A549 (cell line): ENCODE measurements at regions not wholly inside any gene's neighbourhood (a gene's known extent, or its start where the extent isn't known, plus 50 kb on each side); places are given as distances from the start of the nearest gene placed in this dataset.
"Not testable (repeated sequence)": the region's sequence is repeated elsewhere in the genome, so short reads cannot be mapped to it uniquely, and the experiment has no call there.

ENCODE experiments used
- ATAC-seq, 2 experiments: fragments of 200-7000 bp in 1 of 2; fragments of >200 bp in 1 of 2; cut with Nextera tagmentation in 1 of 2; cut with Tn5 transposase in 1 of 2; 3 replicates each; pipeline versions ENCODE4 v1.8.0 to v1.9.1; 2018 to 2020; ENCODE audit warnings: mild to moderate bottlenecking in 1 of 2, moderate library complexity in 1 of 2
- CTCF ChIA-PET: fragments of 300-600 bp; sonication (Branson Sonifier 250); formaldehyde crosslinking; extraction: SDS; loops from one replicate; lab custom pipeline; 2021; ENCODE audit warnings: antibody characterized with exemption, inconsistent platforms; lab: Yijun Ruan, JAX
- POLR2A ChIA-PET: fragments of 350-600 bp; formaldehyde crosslinking; extraction: SDS; loops from one replicate; lab custom pipeline; 2021; ENCODE audit warnings: antibody characterized with exemption, inconsistent platforms; lab: Yijun Ruan, JAX
- DNase-seq, 2 experiments: peaks; one replicate each; pipeline versions ENCODE4 v3.0.0 to v3.0.0-alpha.2; 2011 to 2016; ENCODE audit warnings: low read depth in 1 of 2, low spot score in 1 of 2
- FAIRE-seq: peaks from 2 replicates; lab custom pipeline; 2011; peaks lifted over from hg19 to GRCh38; lab: Jason Lieb, UNC
- H3K27ac ChIP-seq, 2 experiments: fragments of >200 bp; sonication (Bioruptor Twin); formaldehyde crosslinking; 3 replicates each; pipeline ENCODE4 v1.5.1; 2016 to 2017
- H3K4me1 ChIP-seq: fragments of >200 bp; sonication (Bioruptor Twin); formaldehyde crosslinking; 3 replicates; pipeline ENCODE4 v1.6.1; 2016
- H3K4me2 ChIP-seq: fragments of >200 bp; sonication (Bioruptor Twin); formaldehyde crosslinking; 3 replicates; pipeline ENCODE4 v1.6.1; 2016
- H3K4me3 ChIP-seq: fragments of >200 bp; sonication (Bioruptor Twin); formaldehyde crosslinking; 3 replicates; pipeline ENCODE4 v1.5.1; 2016
- H3K9me3 ChIP-seq: fragments of >200 bp; sonication (Bioruptor Twin); formaldehyde crosslinking; 3 replicates; pipeline ENCODE4 v1.6.1; 2016
- CBX2 ChIP-seq: fragments of 200-600 bp; sonication (generic); IDR thresholded peaks from 2 replicates; pipeline ENCODE4 v1.6.1; 2016; ENCODE audit warnings: low read depth, mild to moderate bottlenecking, borderline replicate concordance
- EHF ChIP-seq: fragments of 250-450 bp; sonication (Bioruptor Pico); IDR thresholded peaks from 2 replicates; pipeline ENCODE4 v1.5.0; 2020; ENCODE audit warnings: mild to moderate bottlenecking
- EHMT2 ChIP-seq: fragments of 200-600 bp; sonication (generic); IDR thresholded peaks from 2 replicates; pipeline ENCODE4 v1.6.1; 2016; ENCODE audit warnings: antibody characterized with exemption, low read depth, mild to moderate bottlenecking, moderate library complexity
- ESRRA ChIP-seq: fragments of 150-350 bp; IDR thresholded peaks from 2 replicates; pipeline ENCODE4 v1.6.1; 2014; ENCODE audit warnings: mild to moderate bottlenecking, low read length, borderline replicate concordance
- FOSL2 ChIP-seq, 2 experiments: fragments of 450-650 bp in 1 of 2; fragments of >200 bp in 1 of 2; sonication (Bioruptor Twin) in 1 of 2; formaldehyde crosslinking; IDR thresholded peaks; 2 replicates each; pipeline versions ENCODE4 v1.5.0 to v1.6.1; 2016 to 2020; ENCODE audit warnings: mild to moderate bottlenecking in 1 of 2, moderate library complexity in 1 of 2
- FOXS1 ChIP-seq: fragments of 250-450 bp; sonication (Bioruptor Pico); IDR thresholded peaks from 2 replicates; pipeline ENCODE4 v1.5.0; 2020; ENCODE audit warnings: mild to moderate bottlenecking, moderate library complexity
- HOXB5 ChIP-seq: fragments of 250-450 bp; sonication (Bioruptor Pico); IDR thresholded peaks from 2 replicates; pipeline ENCODE4 v1.5.0; 2020; ENCODE audit warnings: mild to moderate bottlenecking, moderate library complexity
- JUNB ChIP-seq: fragments of >200 bp; sonication (Bioruptor Twin); formaldehyde crosslinking; IDR thresholded peaks from 2 replicates; pipeline ENCODE4 v1.6.1; 2016
- MAFK ChIP-seq: fragments of 450-650 bp; IDR thresholded peaks from 2 replicates; pipeline ENCODE4 v1.6.1; 2014; ENCODE audit not compliant: partially characterized antibody
- MAZ ChIP-seq: fragments of 150-350 bp; IDR thresholded peaks from 2 replicates; pipeline ENCODE4 v1.6.1; 2014; ENCODE audit warnings: antibody characterized with exemption, low read depth, low read length, borderline replicate concordance
- NFE2L2 ChIP-seq: fragments of 150-350 bp; conservative IDR thresholded peaks from 2 replicates; pipeline ENCODE4 v1.6.1; 2014; ENCODE audit warnings: low read length
- NR3C1 ChIP-seq: fragments of >200 bp; sonication (Bioruptor Twin); formaldehyde crosslinking; IDR thresholded peaks from 3 replicates; pipeline ENCODE4 v1.6.1; 2017
- RFX5 ChIP-seq: fragments of 450-650 bp; IDR thresholded peaks from 2 replicates; pipeline ENCODE4 v1.7.1; 2014; ENCODE audit warnings: antibody characterized with exemption, mild to moderate bottlenecking, moderate library complexity
- SMC3 ChIP-seq: fragments of >200 bp; sonication (Bioruptor Twin); formaldehyde crosslinking; IDR thresholded peaks from 3 replicates; pipeline ENCODE4 v1.6.1; 2018; ENCODE audit warnings: inconsistent platforms
- TP53 ChIP-seq: fragments of 250-450 bp; sonication (Bioruptor Pico); IDR thresholded peaks from 2 replicates; pipeline ENCODE4 v1.5.0; 2021; ENCODE audit warnings: mild to moderate bottlenecking, moderate library complexity
- ZNF302 ChIP-seq: fragments of 250-450 bp; sonication (Bioruptor Pico); IDR thresholded peaks from 2 replicates; pipeline ENCODE4 v1.9.0; 2021; ENCODE audit warnings: inconsistent platforms, mild to moderate bottlenecking, moderate library complexity
- WGBS: methylation state at CpG from one replicate; pipeline ENCODE4 v1.1.6; 2017; ENCODE audit errors: missing lambda C conversion rate; 5-methylcytosine and 5-hydroxymethylcytosine counted together
- TF ChIP-seq, protein P1 (sequence below): IDR thresholded peaks from 2 replicates; pipeline ENCODE4 v1.6.1; 2012
- TF ChIP-seq, protein P2 (sequence below): IDR thresholded peaks from 2 replicates; pipeline ENCODE4 v1.6.1; 2012; ENCODE audit warnings: low read depth, borderline replicate concordance
- TF ChIP-seq, protein P3 (sequence below): fragments of 200-600 bp; sonication (generic); IDR thresholded peaks from 2 replicates; pipeline ENCODE4 v1.6.1; 2016; ENCODE audit warnings: antibody characterized with exemption, mild to moderate bottlenecking, moderate library complexity
- TF ChIP-seq, protein P4 (sequence below): fragments of 250-450 bp; sonication (Bioruptor Pico); IDR thresholded peaks from 2 replicates; pipeline ENCODE4 v1.5.0; 2021; ENCODE audit warnings: mild to moderate bottlenecking, moderate library complexity, borderline replicate concordance
- TF ChIP-seq, protein P5 (sequence below): IDR thresholded peaks from 2 replicates; pipeline ENCODE4 v1.6.1; 2012

DNA sequence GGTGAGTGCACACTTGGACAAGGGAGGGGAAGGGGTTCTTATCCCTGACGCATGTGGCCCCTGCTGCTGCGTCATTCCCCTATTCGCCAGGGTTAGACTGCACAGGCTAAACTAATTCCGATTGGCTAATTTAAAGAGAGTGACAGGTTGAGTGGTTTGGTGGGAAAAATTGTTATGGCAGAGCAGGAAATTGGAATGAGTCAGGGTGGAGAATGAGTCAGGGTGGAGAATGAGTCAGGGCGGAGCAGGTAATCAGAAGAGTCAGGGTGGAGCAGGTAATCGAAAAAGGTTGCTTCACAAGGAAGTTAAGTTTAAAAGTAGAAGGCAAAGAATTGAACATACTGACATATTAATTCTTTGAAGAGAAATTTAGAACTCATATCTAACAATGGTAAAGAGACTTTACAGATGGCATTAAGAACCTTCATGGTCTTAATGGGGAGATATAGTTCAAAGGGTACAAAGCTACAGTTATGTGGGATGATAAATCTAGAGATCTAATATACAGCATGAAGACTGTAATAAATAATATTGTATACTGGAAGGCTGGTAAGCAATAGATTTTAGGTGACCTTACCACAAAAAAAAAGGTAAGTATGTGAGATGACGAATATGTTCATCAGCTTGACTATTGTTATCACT is 60.5 kb upstream of the XPO1 start:
- FAIRE-seq (peak; percentile 23), DNase-seq (peak in 1 of 2 experiments; percentile 76), ATAC-seq (peak; percentile 68 to 81; a peak in 5 of 6 replicates)
- H3K27ac ChIP-seq = peak overlapping the region in 1 of 2 experiments; percentile 43; a peak in 2 of 6 replicates
- H3K4me3 ChIP-seq, POLR2A ChIA-PET, H3K9me3 ChIP-seq: not testable (repeated sequence)
- peaks cover 12% of the 10 kb centered on the region for H3K4me1 ChIP-seq
- CTCF ChIA-PET = interaction anchor here (1.1 to 1.9 kb wide), 2 partner anchors 16 to 31 kb away, joined by 3 to 4 read pairs; no protein-coding TSS in a partner anchor
- TF ChIP-seq FOSL2 (IDR thresholded peaks at IDR 0.05) = peak; percentile 56; the same call in 1 of the 2 replicates
- TF ChIP-seq FOSL2 (CRISPR knock-in tag; IDR thresholded peaks at IDR 0.05) = peak; percentile 91
- TF ChIP-seq MAFK = peak; percentile 6
- peak; percentile 56 for TF ChIP-seq JUNB
- TF ChIP-seq, protein P1, sequence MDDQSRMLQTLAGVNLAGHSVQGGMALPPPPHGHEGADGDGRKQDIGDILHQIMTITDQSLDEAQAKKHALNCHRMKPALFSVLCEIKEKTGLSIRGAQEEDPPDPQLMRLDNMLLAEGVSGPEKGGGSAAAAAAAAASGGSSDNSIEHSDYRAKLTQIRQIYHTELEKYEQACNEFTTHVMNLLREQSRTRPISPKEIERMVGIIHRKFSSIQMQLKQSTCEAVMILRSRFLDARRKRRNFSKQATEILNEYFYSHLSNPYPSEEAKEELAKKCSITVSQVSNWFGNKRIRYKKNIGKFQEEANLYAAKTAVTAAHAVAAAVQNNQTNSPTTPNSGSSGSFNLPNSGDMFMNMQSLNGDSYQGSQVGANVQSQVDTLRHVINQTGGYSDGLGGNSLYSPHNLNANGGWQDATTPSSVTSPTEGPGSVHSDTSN = peak; percentile 34; the same call in 1 of the 2 replicates
- WGBS = 49% methylated on average over 7 of the region's 7 CpGs
- H3K4me2 ChIP-seq = peak overlapping the region; percentile 33; the same call in 2 of the 3 replicates

DNA sequence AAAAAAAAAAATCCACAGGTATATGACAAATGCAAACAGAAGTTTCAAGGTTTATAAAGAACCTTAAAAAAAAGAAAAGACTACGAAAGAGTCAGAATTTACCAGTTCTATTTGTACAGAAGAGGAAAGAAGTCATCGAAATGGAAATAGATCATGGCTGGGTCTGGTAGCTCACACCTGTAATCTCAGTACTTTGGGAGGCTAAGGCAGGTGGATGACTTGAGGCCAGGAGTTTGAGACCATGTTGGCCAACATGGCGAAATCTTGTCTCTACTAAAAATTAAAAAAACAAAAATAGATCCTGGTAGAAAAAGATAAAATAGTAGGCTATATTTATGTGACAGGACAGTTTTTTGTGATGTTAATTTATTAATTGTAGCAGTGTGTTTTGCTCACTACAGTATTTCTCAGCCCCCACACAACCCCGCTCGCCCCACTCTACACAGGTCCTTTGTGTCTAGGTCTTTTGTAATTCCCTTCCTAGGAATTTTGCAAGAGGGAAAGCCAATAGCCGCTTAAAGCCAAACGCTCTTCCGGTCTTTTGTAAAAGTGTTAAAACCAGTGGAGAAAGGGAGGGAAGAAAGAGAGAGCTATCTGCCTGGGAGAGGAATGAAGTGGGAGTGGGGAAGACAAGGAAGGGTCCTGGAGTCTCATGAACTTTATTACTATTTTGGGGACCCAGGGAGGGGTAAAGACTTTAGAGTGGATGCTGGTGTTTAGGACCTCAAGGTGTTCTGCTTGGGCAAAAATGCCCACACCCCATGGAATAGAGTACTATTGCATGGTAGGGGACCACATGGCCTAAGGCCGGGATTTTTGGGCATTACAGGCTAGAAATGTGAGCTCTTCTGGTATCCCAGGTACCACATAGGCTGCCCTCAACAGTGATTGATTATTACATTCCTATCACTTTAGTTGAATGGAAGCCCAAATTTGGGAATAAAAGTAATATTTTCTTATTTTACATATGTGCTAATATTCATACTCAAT is 59.4 kb upstream of the XPO1 start:
- peak overlapping the region in 1 of 2 experiments; percentile 19; a peak in 3 of 6 replicates for H3K27ac ChIP-seq
- peaks cover 13% of the 10 kb centered on the region; the same call in 2 of the 3 replicates for H3K9me3 ChIP-seq
- H3K4me2 ChIP-seq = no peak overlapping the region
- no peak for FAIRE-seq
- H3K4me1 ChIP-seq = peaks cover 12% of the 10 kb centered on the region
- CTCF ChIA-PET = interaction anchor here (0.6 to 1.1 kb wide), 3 partner anchors 15 to 159 kb away, joined by 3 to 4 read pairs (median 3); no protein-coding TSS in a partner anchor
- ATAC-seq = no peak; a peak in 1 of 6 replicates
- TF ChIP-seq ESRRA (no peak), HOXB5 (no peak), NR3C1 (no peak), NFE2L2 (no peak), MAZ (no peak), CBX2 (no peak), EHF (CRISPR knock-in tag) (no peak), SMC3 (no peak), TP53 (CRISPR knock-in tag) (no peak), FOXS1 (no peak), EHMT2 (no peak), RFX5 (no peak), ZNF302 (CRISPR knock-in tag) (no peak)
- TF ChIP-seq, protein P2, sequence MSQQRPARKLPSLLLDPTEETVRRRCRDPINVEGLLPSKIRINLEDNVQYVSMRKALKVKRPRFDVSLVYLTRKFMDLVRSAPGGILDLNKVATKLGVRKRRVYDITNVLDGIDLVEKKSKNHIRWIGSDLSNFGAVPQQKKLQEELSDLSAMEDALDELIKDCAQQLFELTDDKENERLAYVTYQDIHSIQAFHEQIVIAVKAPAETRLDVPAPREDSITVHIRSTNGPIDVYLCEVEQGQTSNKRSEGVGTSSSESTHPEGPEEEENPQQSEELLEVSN = no peak
- TF ChIP-seq, protein P3, sequence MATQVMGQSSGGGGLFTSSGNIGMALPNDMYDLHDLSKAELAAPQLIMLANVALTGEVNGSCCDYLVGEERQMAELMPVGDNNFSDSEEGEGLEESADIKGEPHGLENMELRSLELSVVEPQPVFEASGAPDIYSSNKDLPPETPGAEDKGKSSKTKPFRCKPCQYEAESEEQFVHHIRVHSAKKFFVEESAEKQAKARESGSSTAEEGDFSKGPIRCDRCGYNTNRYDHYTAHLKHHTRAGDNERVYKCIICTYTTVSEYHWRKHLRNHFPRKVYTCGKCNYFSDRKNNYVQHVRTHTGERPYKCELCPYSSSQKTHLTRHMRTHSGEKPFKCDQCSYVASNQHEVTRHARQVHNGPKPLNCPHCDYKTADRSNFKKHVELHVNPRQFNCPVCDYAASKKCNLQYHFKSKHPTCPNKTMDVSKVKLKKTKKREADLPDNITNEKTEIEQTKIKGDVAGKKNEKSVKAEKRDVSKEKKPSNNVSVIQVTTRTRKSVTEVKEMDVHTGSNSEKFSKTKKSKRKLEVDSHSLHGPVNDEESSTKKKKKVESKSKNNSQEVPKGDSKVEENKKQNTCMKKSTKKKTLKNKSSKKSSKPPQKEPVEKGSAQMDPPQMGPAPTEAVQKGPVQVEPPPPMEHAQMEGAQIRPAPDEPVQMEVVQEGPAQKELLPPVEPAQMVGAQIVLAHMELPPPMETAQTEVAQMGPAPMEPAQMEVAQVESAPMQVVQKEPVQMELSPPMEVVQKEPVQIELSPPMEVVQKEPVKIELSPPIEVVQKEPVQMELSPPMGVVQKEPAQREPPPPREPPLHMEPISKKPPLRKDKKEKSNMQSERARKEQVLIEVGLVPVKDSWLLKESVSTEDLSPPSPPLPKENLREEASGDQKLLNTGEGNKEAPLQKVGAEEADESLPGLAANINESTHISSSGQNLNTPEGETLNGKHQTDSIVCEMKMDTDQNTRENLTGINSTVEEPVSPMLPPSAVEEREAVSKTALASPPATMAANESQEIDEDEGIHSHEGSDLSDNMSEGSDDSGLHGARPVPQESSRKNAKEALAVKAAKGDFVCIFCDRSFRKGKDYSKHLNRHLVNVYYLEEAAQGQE = no peak
- TF ChIP-seq, protein P4, sequence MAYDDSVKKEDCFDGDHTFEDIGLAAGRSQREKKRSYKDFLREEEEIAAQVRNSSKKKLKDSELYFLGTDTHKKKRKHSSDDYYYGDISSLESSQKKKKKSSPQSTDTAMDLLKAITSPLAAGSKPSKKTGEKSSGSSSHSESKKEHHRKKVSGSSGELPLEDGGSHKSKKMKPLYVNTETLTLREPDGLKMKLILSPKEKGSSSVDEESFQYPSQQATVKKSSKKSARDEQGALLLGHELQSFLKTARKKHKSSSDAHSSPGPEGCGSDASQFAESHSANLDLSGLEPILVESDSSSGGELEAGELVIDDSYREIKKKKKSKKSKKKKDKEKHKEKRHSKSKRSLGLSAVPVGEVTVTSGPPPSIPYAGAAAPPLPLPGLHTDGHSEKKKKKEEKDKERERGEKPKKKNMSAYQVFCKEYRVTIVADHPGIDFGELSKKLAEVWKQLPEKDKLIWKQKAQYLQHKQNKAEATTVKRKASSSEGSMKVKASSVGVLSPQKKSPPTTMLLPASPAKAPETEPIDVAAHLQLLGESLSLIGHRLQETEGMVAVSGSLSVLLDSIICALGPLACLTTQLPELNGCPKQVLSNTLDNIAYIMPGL (CRISPR knock-in tag) = no peak
- TF ChIP-seq, protein P5, sequence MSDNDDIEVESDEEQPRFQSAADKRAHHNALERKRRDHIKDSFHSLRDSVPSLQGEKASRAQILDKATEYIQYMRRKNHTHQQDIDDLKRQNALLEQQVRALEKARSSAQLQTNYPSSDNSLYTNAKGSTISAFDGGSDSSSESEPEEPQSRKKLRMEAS = no peak
- DNase-seq = no peak
- POLR2A ChIA-PET = interaction anchor here (0.8 kb wide), 1 partner anchor 32 kb away, joined by 5 read pairs; no protein-coding TSS in a partner anchor
- no peak overlapping the region for H3K4me3 ChIP-seq
- 93% methylated on average over 9 of the region's 9 CpGs for WGBS

DNA sequence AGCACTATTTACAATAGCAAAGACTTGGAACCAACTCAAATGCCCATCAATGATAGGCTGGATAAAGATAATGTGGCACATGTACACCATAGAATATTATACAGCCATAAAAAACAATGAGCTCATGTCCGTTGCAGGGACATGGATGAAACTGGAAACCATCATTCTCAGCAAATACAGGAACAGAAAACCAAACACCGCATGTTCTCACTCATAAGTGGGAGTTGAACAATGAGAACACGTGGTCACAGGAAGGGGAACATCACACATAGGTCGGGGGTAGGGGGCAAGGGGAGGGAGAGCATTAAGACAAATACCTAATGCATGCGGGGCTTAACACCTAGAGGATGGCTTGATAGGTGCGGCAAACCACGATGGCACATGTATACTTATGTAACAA is 56.0 kb upstream of the XPO1 start:
- FAIRE-seq, POLR2A ChIA-PET, DNase-seq, CTCF ChIA-PET, ATAC-seq, H3K4me2 ChIP-seq, H3K27ac ChIP-seq, H3K4me3 ChIP-seq: not testable (repeated sequence)
- Histone ChIP-seq H3K9me3 (peaks cover 13% of the 10 kb centered on the region; the same call in 2 of the 3 replicates), H3K4me1 (peaks cover 12% of the 10 kb centered on the region)
- 67% methylated on average over 7 of the region's 7 CpGs for WGBS
